ENCODE measurements at regions not wholly inside any gene's neighbourhood (a gene's known extent, or its start where the extent isn't known, plus 50 kb on each side); places are given as distances from the start of the nearest gene placed in this dataset.

DNA sequence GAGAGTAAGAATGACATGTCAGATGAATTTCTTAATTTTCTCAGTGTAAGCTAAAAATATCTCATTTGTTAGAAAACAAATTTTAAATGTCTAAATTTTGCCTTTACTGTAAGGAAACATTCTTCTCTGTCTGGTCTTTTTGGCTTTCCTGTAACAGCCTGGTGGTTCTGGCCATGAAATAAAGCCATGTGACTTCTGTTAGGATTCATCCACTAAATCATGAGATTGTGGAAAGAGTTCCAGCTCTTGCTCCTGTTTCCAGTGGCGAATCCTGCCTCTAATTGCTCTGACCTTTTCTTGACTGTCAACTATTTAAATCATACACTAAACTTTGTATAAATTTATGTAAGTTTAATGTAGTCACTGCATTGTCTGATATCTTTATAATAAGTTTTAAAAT lies 398.5 kb upstream of the AKR1E2 start:
- TF ChIP-seq EGR1 (IDR thresholded peaks at IDR 0.05) (no peak), YY1 (IDR thresholded peaks at IDR 0.05; ENCODE audit: low read depth) (no peak), ZBTB7A (IDR thresholded peaks at IDR 0.05; ENCODE audit: low read depth) (no peak), CEBPB (IDR thresholded peaks at IDR 0.05) (no peak), TAF1 (IDR thresholded peaks at IDR 0.05; ENCODE audit: low read depth) (no peak), TCF12 (IDR thresholded peaks at IDR 0.05; ENCODE audit: low read depth) (no peak), USF1 (IDR thresholded peaks at IDR 0.05) (no peak), FOXM1 (IDR thresholded peaks at IDR 0.05; ENCODE audit: borderline replicate concordance, low read depth) (no peak), EP300 (IDR thresholded peaks at IDR 0.05; ENCODE audit: borderline replicate concordance) (no peak), TEAD4 (IDR thresholded peaks at IDR 0.05) (no peak), NFIC (IDR thresholded peaks at IDR 0.05) (no peak), CREB1 (IDR thresholded peaks at IDR 0.05; ENCODE audit: low read depth) (no peak), MAX (IDR thresholded peaks at IDR 0.05) (no peak), RAD21 (IDR thresholded peaks at IDR 0.05; ENCODE audit: low read depth) (no peak)
- TF ChIP-seq, protein P1, sequence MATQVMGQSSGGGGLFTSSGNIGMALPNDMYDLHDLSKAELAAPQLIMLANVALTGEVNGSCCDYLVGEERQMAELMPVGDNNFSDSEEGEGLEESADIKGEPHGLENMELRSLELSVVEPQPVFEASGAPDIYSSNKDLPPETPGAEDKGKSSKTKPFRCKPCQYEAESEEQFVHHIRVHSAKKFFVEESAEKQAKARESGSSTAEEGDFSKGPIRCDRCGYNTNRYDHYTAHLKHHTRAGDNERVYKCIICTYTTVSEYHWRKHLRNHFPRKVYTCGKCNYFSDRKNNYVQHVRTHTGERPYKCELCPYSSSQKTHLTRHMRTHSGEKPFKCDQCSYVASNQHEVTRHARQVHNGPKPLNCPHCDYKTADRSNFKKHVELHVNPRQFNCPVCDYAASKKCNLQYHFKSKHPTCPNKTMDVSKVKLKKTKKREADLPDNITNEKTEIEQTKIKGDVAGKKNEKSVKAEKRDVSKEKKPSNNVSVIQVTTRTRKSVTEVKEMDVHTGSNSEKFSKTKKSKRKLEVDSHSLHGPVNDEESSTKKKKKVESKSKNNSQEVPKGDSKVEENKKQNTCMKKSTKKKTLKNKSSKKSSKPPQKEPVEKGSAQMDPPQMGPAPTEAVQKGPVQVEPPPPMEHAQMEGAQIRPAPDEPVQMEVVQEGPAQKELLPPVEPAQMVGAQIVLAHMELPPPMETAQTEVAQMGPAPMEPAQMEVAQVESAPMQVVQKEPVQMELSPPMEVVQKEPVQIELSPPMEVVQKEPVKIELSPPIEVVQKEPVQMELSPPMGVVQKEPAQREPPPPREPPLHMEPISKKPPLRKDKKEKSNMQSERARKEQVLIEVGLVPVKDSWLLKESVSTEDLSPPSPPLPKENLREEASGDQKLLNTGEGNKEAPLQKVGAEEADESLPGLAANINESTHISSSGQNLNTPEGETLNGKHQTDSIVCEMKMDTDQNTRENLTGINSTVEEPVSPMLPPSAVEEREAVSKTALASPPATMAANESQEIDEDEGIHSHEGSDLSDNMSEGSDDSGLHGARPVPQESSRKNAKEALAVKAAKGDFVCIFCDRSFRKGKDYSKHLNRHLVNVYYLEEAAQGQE (IDR thresholded peaks at IDR 0.05; ENCODE audit: low read depth): no peak

DNA sequence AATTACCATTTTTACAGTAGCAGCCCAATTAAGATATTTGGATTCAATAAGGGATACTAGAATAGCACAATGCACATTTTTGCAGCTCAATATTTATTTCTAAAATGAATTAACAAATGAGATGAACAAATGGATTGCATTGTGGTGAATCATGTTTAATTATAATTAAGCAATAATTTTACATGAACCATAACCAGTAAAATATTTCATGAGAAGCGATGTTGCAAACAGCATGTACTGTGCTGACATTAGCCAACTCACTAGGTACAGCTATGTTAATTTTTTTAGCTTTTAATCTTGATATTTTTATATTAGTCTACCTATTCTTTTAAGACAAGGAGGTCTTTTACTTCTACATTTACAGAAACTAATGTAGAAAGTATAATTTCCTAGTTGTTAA lies 399.1 kb upstream of the AKR1E2 start:
- TF ChIP-seq EP300 (IDR thresholded peaks at IDR 0.05; ENCODE audit: borderline replicate concordance) (no peak), FOXM1 (IDR thresholded peaks at IDR 0.05; ENCODE audit: borderline replicate concordance, low read depth) (no peak)
- TF ChIP-seq, protein P1 (IDR thresholded peaks at IDR 0.05; ENCODE audit: low read depth): no peak

GRCh38 chr10:4409319-4409718 lies 416.7 kb upstream of the AKR1E2 start:
- TF ChIP-seq RAD21 (IDR thresholded peaks at IDR 0.05; ENCODE audit: low read depth) (no peak), TEAD4 (IDR thresholded peaks at IDR 0.05) (no peak), NFIC (IDR thresholded peaks at IDR 0.05) (no peak), TAF1 (IDR thresholded peaks at IDR 0.05; ENCODE audit: low read depth) (no peak), YY1 (IDR thresholded peaks at IDR 0.05; ENCODE audit: low read depth) (no peak), CEBPB (IDR thresholded peaks at IDR 0.05) (no peak), FOXM1 (IDR thresholded peaks at IDR 0.05; ENCODE audit: borderline replicate concordance, low read depth) (no peak), TCF12 (IDR thresholded peaks at IDR 0.05; ENCODE audit: low read depth) (no peak), ZBTB7A (IDR thresholded peaks at IDR 0.05; ENCODE audit: low read depth) (no peak), EGR1 (IDR thresholded peaks at IDR 0.05) (no peak), EP300 (IDR thresholded peaks at IDR 0.05; ENCODE audit: borderline replicate concordance) (no peak), MAX (IDR thresholded peaks at IDR 0.05) (no peak)

GRCh38 chr10:4407783-4408182 lies 418.2 kb upstream of the AKR1E2 start:
- TF ChIP-seq MAX (IDR thresholded peaks at IDR 0.05): no peak
- TF ChIP-seq NFIC (IDR thresholded peaks at IDR 0.05): no peak
- no peak for TF ChIP-seq CREB1 (IDR thresholded peaks at IDR 0.05; ENCODE audit: low read depth)
- TF ChIP-seq TAF1 (IDR thresholded peaks at IDR 0.05; ENCODE audit: low read depth): no peak
- TF ChIP-seq, protein P1 (IDR thresholded peaks at IDR 0.05; ENCODE audit: low read depth): no peak
- no peak for TF ChIP-seq ZBTB7A (IDR thresholded peaks at IDR 0.05; ENCODE audit: low read depth)
- no peak for TF ChIP-seq CEBPB (IDR thresholded peaks at IDR 0.05)
- no peak for TF ChIP-seq TEAD4 (IDR thresholded peaks at IDR 0.05)
- TF ChIP-seq FOXM1 (IDR thresholded peaks at IDR 0.05; ENCODE audit: borderline replicate concordance, low read depth): no peak

DNA sequence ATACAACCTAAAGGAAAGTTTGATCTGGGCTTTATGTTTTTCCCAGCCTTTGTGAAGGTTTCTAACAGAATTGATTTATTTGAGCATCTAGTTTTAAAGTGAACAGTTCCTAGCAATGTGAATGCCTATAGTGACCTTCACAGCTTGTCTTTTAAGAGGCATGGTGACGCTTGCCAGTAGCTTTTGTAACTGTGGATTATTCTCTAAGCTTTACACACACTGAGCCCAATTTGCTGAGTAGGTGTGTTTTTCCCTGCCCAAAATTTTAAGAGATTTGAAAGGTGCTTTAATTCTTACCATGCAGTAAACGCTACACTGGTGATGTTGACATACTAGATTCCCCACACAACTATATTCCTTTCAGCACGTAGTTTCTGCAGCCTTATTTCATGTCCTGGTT lies 420.2 kb upstream of the AKR1E2 start:
- TF ChIP-seq EGR1 (IDR thresholded peaks at IDR 0.05) (no peak), EP300 (IDR thresholded peaks at IDR 0.05; ENCODE audit: borderline replicate concordance) (no peak), ZBTB7A (IDR thresholded peaks at IDR 0.05; ENCODE audit: low read depth) (no peak), MAX (IDR thresholded peaks at IDR 0.05) (no peak), CEBPB (IDR thresholded peaks at IDR 0.05) (no peak), TEAD4 (IDR thresholded peaks at IDR 0.05) (no peak), RAD21 (IDR thresholded peaks at IDR 0.05; ENCODE audit: low read depth) (no peak), USF1 (IDR thresholded peaks at IDR 0.05) (no peak), TCF12 (IDR thresholded peaks at IDR 0.05; ENCODE audit: low read depth) (no peak), FOXM1 (IDR thresholded peaks at IDR 0.05; ENCODE audit: borderline replicate concordance, low read depth) (no peak), YY1 (IDR thresholded peaks at IDR 0.05; ENCODE audit: low read depth) (no peak), NFIC (IDR thresholded peaks at IDR 0.05) (no peak), CREB1 (IDR thresholded peaks at IDR 0.05; ENCODE audit: low read depth) (no peak), TAF1 (IDR thresholded peaks at IDR 0.05; ENCODE audit: low read depth) (no peak)
- TF ChIP-seq, protein P1 (IDR thresholded peaks at IDR 0.05; ENCODE audit: low read depth): no peak

All from Ishikawa (cell line).